NCI-H510A treated with DMSO at 0.1 percent for 48 hours (cell line): ENCODE measurements at regions not wholly inside any gene's neighbourhood (a gene's known extent, or its start where the extent isn't known, plus 50 kb on each side); places are given as distances from the start of the nearest gene placed in this dataset.

Source experiments
- DNase-seq: peaks from one replicate; lab custom pipeline; 2025; lab: John Stamatoyannopoulos, UW

DNA sequence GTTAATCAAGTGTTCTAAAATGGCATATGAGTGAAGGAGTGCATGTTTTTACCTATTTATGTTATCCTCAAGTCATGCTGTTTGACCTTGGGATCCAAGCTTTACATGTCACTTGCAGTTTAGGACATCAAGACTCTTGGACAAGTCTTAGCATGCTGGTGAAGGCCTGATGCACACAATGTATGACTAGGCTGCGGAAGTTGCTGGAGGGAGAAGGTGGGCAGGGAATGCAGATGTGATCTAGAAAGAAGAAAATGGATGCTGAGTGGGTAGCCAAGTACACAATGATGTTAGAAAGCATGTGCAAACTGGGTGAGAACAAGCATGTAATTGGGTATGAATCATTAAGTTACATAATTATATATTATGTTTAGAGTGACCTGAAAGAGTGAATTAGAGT lies 301.8 kb downstream of the BRINP2 start:
- no peak for DNase-seq

DNA sequence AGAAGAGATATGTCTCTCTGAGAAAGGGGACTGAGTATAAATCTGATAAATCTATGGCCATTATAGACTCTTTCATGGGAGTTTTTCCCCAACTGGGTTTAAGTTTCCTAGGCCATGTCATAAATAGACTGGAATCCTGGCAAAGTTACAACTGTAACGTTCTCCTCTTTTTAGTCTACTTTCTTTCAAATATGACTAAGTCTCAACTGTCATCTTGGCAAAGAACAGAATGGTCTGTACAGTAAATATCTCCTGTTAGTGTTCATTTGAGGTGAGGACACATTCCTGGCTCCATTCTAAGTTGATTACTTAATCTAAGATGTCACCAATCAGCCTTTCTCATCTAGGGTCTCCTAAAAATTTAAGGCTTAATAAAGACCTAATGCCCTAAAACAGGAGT lies 300.5 kb downstream of the BRINP2 start:
- DNase-seq = no peak

DNA sequence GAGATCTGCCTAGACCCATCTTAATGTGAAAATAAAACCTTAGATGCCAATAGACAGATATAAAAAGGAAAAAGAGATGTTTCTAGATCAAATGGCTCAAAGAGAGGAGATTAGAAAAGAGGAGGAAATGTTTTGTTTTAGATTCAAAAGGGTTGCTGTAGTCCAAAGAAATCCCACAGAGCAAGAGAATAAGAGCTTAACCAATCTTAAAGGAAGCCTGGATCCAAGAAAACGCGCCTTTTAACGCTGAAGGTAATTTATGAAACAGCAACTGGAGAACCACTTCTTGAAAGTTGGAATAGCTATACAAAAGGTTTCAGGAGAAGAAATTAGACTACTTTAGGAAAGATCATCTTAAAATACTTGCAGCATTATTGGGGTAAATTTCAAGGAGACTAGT lies 298.8 kb downstream of the BRINP2 start:
- DNase-seq = no peak

DNA sequence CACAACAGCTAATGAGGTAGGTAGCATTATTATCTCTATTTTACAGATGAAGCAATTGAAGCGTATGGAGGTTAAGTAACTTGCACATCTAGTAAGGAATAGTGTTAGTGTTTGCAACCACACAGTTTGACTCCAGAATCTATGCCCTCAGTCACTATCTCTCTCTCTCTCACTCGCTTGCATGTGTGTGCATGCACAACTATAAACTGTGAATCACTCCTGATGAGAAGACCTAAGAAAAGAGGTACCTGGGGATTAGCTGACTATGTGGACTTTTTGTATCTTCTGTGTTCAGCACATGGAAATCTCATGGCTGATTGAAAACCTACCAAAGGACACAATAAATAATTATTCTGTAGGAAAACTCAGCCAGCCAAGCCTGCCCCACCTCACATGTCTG lies 295.5 kb downstream of the BRINP2 start:
- DNase-seq = no peak

- DNase-seq = no peak
Observed at GRCh38 chr1:177464686-177465085, 293.9 kb downstream of the BRINP2 start.

DNA sequence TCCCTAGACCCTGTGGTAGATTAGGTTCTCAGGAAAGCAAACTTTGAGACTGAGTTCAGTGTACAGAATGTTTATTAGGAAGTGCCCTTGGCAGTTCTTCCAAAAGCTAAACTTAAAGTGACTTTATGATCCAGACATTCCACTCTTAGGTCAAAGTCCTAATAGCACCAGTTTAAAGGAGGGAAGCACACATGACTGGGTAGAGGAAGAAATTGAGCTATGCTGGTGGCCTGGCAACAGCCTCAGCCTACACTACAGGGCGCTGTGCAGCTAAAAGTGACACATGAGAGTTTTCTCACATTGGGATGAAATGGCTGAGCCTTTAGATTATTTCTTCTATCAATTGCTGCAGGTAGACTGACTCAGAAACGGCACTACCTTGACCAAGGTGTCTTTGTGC lies 280.4 kb downstream of the BRINP2 start:
- DNase-seq = no peak

DNA sequence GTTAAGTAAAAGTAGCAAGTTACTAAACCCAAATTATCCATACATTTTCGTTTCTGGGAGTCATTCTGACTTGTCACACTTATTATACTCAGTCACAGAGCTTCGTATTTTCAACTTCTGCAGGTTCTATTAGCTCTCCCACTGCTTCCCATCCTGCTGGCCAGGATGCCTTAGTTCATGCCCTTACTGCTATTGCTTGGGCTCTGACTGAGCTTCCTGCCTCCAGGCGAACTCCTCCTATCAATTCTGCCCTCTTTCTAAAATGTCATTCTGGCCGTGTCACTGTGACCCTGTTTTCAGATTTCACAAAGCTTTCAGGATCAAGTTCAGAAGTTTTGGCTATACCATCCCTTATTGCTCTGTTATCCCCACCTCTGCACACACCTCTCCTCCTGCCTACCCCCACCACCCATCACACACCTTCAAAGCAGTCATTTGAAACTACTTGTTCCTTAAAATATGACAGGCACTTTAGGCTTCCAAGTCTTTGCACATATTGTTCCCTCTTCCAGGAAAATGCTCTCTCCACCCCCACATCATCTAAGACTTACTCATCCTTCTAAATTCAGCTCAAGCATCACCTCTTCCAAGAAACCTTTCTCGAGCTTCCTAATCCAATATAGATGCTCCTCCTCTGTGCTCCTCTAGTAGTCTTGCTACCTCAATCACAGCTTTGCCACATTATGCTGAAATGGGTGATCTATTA lies 278.0 kb downstream of the BRINP2 start:
- DNase-seq = no peak

- DNase-seq = no peak
Observed at GRCh38 chr1:177448036-177448615, 277.4 kb downstream of the BRINP2 start.

DNA sequence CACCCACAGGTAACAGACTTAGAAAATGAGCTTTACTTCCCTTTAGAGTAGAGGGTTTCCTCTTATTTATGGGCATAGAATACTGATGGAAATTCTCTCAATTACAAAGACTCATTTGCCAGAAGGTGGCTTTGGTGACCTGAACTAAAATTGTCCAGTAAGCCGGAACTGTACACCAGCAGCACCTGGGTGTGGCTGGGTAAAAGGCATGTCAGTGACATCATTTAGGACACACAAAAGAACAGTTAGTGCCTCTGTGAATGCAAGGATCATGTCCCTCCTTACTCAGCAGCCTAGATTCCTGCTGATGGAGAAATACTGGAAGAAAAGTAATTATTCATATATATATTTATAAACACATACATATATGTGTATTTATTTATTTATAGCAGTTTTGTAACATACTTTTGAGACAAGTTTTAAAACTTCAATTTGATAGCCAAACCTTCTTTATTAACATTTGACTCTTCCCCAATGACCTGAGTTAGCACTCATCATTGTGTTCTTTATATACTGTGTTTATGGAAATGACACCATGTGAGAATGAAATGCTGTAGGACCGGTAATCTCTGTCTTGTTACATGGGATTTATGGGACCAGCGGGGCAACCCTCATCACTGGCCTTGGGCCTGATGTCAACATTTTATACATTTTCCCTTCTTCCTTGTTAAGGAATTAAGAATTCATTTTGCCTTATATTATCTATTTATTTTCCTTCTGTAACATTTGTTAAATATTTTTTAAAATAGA lies 274.4 kb downstream of the BRINP2 start:
- no peak for DNase-seq

DNA sequence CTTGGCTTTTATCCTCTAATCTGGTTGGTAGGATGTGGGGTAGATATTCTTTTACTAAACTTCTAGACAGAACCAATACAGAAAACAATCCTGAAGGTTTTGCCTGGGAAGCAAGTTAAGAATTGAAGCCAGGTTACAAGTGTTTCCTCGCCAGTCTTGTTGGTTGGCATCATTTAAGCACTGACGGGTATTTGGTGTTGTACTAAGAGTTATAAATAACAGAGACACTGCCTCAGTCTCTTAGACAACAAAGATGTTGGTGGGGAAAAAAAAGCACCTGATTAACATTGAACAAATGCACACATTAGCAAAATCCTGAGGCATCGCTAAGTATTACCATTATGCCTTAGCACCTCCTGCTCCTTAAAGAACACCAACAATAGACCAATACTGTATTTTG lies 272.2 kb downstream of the BRINP2 start:
- DNase-seq = no peak

DNA sequence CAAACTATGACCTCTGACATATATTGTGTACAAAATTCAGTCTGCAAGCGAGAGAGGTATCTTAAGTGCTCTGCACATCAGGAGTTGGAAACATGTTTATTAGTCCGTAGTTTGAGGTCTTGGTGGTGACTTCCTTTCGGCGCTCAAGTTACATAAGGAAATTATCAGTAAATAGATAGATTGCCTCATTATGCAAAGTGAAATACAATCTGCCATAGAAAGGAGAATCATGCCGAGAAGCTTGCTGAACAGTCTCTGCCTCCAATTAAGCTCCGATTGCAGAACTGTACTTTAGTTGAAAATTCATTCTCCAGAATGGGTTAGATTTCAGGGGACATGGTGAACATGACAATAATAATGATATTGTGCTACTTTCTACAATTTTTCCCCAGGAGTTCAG lies 271.8 kb downstream of the BRINP2 start:
- peak; percentile 31 for DNase-seq

GRCh38 chr1:177441281-177441680 lies 270.5 kb downstream of the BRINP2 start:
- DNase-seq = no peak

GRCh38 chr1:177440821-177441220 lies 270.1 kb downstream of the BRINP2 start:
- no peak for DNase-seq

DNA sequence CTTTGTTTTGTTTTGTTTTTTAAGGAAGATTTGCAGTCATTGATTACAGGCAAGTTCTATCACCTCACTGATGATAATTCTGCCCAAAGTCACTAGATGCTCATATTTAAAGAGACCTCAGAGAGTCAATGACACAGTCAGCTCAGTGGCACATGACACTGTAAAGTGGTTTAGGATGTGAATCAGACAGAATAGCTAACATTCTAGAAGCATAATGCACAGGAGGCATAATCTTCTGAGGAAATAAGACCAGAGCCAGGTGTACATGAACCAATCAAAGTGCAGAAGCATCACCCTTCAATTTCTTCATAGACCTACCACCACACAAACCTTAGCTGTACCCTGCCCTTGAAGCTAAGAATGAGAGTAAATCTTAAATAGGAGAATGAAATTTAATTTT lies 268.5 kb downstream of the BRINP2 start:
- no peak for DNase-seq

DNA sequence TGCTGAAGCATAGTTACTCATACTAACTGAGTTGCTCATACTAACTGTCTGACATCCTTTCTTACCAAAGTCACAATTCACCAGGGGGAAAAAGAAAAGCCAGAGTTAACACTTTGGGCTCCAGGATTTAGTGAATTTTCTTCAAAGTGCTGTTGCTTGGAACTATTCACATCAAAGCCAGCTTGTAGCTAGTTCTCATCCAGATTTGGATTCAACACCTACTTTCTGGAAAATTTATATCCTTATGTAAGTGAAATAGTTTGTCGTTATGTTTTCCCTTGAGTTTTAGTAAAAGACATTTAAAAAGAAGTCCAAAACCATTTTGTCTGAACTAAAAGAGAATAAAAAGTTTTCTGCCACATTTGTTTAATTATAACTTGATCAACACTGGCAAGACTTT lies 264.6 kb downstream of the BRINP2 start:
- no peak for DNase-seq

- DNase-seq = no peak
Observed at GRCh38 chr1:177432897-177433296, 262.1 kb downstream of the BRINP2 start.

DNA sequence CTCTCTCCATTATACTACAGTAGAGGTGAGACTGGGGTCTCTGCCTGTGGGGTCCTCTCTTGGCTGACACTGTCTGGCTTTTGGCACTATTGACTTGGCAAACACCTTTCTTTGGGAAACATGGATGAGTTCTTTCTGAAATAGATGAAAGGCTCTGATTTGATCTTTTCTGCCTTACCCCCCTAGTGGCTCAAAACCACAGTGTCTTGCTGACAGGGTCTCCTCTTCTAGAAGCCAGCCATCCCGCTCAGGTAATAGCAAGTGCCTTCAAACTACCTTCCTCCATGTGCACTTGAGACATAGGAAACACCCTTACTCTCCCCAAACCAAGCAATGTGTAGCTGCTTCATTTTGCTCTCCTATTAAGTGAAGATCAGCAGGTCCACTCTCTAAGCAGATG lies 260.4 kb downstream of the BRINP2 start:
- DNase-seq = no peak

DNA sequence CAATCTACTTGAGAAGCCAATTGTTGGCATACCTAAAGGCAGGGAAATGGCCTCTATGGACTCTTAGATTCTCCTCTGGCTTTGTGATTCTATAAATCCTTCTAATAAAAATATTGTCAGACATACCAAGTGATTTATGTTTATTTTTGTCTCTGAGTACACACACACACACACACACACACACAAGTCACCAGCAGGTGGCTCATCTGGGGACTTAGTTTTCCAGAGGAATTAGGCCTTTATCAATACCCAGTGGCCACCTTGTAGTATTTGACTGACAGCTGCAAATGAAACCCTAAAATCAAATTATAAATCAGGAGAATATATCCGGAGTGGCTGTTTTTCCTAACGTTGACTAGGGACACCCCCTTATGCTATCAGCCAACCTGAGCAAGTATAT lies 258.5 kb downstream of the BRINP2 start:
- DNase-seq = no peak

GRCh38 chr1:177427811-177428210 lies 257.1 kb downstream of the BRINP2 start:
- DNase-seq = no peak

DNA sequence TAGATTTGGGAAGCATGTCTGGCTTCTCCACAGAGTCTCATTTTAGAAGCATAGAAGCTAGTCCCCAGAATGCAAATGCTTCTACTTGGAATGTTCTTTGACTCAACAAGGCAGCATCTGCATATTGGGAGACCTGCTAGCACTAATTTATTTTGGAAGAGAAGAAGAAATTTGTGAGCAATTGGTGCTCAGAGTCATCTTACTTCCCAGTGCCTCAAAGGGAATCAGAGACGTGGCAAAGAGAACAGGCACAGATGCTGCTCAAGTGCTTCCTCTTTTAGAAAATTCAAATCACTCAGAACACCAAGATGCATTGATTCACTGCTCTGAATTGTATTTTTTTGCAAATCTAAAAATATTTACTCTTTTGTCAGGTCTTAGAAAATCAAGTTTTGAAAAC lies 255.7 kb downstream of the BRINP2 start:
- DNase-seq = no peak

GRCh38 chr1:177425199-177425598 lies 254.4 kb downstream of the BRINP2 start:
- DNase-seq = no peak

DNA sequence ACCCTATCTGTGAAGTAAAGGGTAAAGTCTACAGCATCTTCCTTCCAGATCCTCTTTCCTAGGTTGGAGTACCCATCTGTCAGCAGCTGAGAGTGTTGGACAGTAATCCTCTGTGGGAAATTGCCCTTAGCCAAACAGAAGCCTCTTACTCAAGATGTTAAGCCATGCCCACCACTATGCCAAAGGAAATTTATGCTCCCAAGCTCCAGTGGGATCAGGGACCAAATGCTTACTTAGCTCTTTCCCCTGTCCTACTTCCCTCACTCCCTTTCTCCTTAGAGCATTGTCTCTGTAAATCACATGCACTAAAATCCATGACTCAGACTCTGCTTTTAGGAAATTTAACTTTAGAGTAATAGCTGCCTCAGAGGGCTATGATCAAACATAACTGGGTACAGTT lies 254.0 kb downstream of the BRINP2 start:
- DNase-seq = no peak

DNA sequence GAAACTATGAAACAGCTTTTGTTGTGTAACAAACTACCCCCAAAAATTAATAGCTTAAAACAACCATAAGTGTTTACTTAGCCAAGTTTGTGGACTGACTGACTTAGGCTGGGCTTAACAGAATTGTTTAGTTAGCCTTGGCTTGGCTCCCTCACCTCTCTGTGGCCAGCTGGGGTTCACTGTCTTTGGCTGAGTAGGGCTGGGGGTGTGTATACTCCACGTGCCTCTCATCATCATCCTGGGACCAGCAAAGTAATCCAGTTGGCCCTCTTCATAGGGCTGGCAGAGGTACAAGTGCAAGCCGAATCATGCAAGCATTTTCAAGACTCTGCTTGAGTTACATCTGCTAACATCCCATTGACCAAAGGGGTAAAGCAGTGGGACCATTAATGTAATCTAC lies 252.3 kb downstream of the BRINP2 start:
- DNase-seq = no peak
